Endothelial cell of umbilical vein (primary cell): ENCODE measurements at regions not wholly inside any gene's neighbourhood (a gene's known extent, or its start where the extent isn't known, plus 50 kb on each side); places are given as distances from the start of the nearest gene placed in this dataset.

Experiments
- BruUV-seq: library from RNA; stranded (reverse); fragments of 400-500 nt; replicated peaks from 2 replicates; lab custom pipeline; 2021; lab: Mats Ljungman, UMichigan
- CTCF ChIA-PET: fragments of 300-600, 350-600 bp; sonication (Branson Sonifier 250); formaldehyde crosslinking; loops from one replicate; lab custom pipeline; 2021; ENCODE audit warnings: antibody characterized with exemption, inconsistent platforms; lab: Charles Lee
- POLR2A ChIA-PET: fragments of 300-600, 350-600 bp; sonication (Branson Sonifier 250); formaldehyde crosslinking; loops from one replicate; lab custom pipeline; 2021; ENCODE audit warnings: antibody characterized with exemption, inconsistent platforms; lab: Charles Lee
- DNase-seq: peaks from one replicate; pipeline ENCODE4 v3.0.0-alpha.2; 2011; ENCODE audit warnings: low read depth, low spot score
- FAIRE-seq: peaks from 2 replicates; lab custom pipeline; 2011; peaks lifted over from hg19 to GRCh38; lab: Jason Lieb, UNC
- H2AFZ ChIP-seq: 2 replicates; pipeline ENCODE4 v1.6.0; 2012; ENCODE audit warnings: low read depth, low read length, control low read depth, inconsistent platforms
- H3K27ac ChIP-seq: 2 replicates; pipeline ENCODE4 v1.5.1; 2011; ENCODE audit warnings: low read depth, mild to moderate bottlenecking, control low read depth, low read length, moderate library complexity; ENCODE audit not compliant: insufficient read depth
- H3K27me3 ChIP-seq, 2 experiments: 2 replicates each; pipeline versions ENCODE4 v1.6.0 to v1.6.1; 2011; ENCODE audit warnings: low read length in 2 of 2, mixed read lengths in 1 of 2; ENCODE audit not compliant: control insufficient read depth in 2 of 2, insufficient read depth in 2 of 2
- H3K36me3 ChIP-seq, 2 experiments: 2 replicates in 1 of 2; 3 replicates in 1 of 2; pipeline ENCODE4 v1.5.1; 2011; ENCODE audit warnings: low read length in 2 of 2, mild to moderate bottlenecking in 1 of 2, moderate library complexity in 1 of 2; ENCODE audit not compliant: control insufficient read depth in 2 of 2, insufficient read depth in 2 of 2; ENCODE audit errors: extremely low read depth in 1 of 2
- H3K4me1 ChIP-seq: 3 replicates; pipeline ENCODE4 v1.5.1; 2011; ENCODE audit warnings: mild to moderate bottlenecking, low read length; ENCODE audit not compliant: control insufficient read depth, insufficient read depth; ENCODE audit errors: extremely low read depth
- H3K4me2 ChIP-seq: 2 replicates; pipeline ENCODE4 v1.6.1; 2011; ENCODE audit warnings: low read length, control low read depth, mixed read lengths; ENCODE audit not compliant: insufficient read depth
- H3K4me3 ChIP-seq, 3 experiments: fragments of 200-600 bp in 1 of 3; sonication (generic), shearing (Covaris generic) in 1 of 3; replicated peaks in 1 of 3; 2 replicates each; pipeline ENCODE4 v1.5.1; 2011 to 2016; ENCODE audit warnings: control low read depth in 3 of 3, low read length in 3 of 3, mild to moderate bottlenecking in 2 of 3, inconsistent platforms in 1 of 3, low read depth in 1 of 3, moderate library complexity in 1 of 3; ENCODE audit not compliant: insufficient read depth in 1 of 3
- H3K79me2 ChIP-seq: 2 replicates; pipeline ENCODE4 v1.6.0; 2012; ENCODE audit warnings: low read length, inconsistent platforms; ENCODE audit not compliant: control insufficient read depth, insufficient read depth
- H3K9ac ChIP-seq: replicated peaks from 2 replicates; pipeline ENCODE3; 2011; ENCODE audit warnings: low read length, control low read depth; ENCODE audit not compliant: insufficient read depth; ENCODE audit errors: extremely low read depth
- H3K9me1 ChIP-seq: replicated peaks from 3 replicates; pipeline ENCODE4 v1.6.0; 2011; ENCODE audit warnings: mild to moderate bottlenecking, low read length; ENCODE audit not compliant: control insufficient read depth, insufficient read depth; ENCODE audit errors: extremely low read depth
- H3K9me3 ChIP-seq: replicated peaks from 2 replicates; pipeline ENCODE4 v1.5.1; 2012; ENCODE audit warnings: low read length, inconsistent platforms; ENCODE audit not compliant: control insufficient read depth, insufficient read depth
- H4K20me1 ChIP-seq: replicated peaks from 2 replicates; pipeline ENCODE3; 2011; ENCODE audit warnings: mild to moderate bottlenecking, low read length; ENCODE audit not compliant: control insufficient read depth, insufficient read depth; ENCODE audit errors: extremely low read depth
- CTCF ChIP-seq, 2 donors: IDR thresholded peaks; 1 replicate in 1 of 2; 2 replicates in 1 of 2; pipeline ENCODE4 v1.5.1; 2011; ENCODE audit warnings: low read length in 2 of 2, mild to moderate bottlenecking in 2 of 2, moderate library complexity in 2 of 2, control low read depth in 1 of 2, inconsistent platforms in 1 of 2, low read depth in 1 of 2; ENCODE audit not compliant: insufficient read depth in 1 of 2; ENCODE audit errors: extremely low read depth in 1 of 2
- EZH2 ChIP-seq: IDR thresholded peaks from 2 replicates; pipeline ENCODE4 v1.6.1; 2012; ENCODE audit warnings: borderline replicate concordance, low read depth, mild to moderate bottlenecking, moderate library complexity, low read length, inconsistent platforms; ENCODE audit not compliant: severe bottlenecking
- FOS ChIP-seq: IDR thresholded peaks from 2 replicates; pipeline ENCODE4 v1.6.1; 2011; ENCODE audit warnings: mild to moderate bottlenecking, low read length, moderate library complexity, borderline replicate concordance; ENCODE audit not compliant: insufficient read depth
- GATA2 ChIP-seq: IDR thresholded peaks from 2 replicates; pipeline ENCODE4 v1.7.0; 2011; ENCODE audit warnings: low read depth, mild to moderate bottlenecking, moderate library complexity, mixed read lengths, low read length; ENCODE audit not compliant: insufficient read length, insufficient read depth
- POLR2A ChIP-seq: IDR thresholded peaks from 2 replicates; pipeline ENCODE4 v1.6.1; 2012; ENCODE audit warnings: low read depth, mild to moderate bottlenecking, control low read depth, low read length
- POLR2AphosphoS5 ChIP-seq: IDR thresholded peaks from 2 replicates; pipeline ENCODE4 v1.6.1; 2012; ENCODE audit warnings: low read depth, mild to moderate bottlenecking, control low read depth, low read length, moderate library complexity; ENCODE audit not compliant: insufficient read depth
- dilution Hi-C: fragments of 300-500 bp; cut with MboI; formaldehyde crosslinking; loops from one replicate; pipeline ENCODE4 v1.15.0; 2019; ENCODE audit warnings: low sequenced_read_pairs; ENCODE audit not compliant: extremely low pct_ligation_motif_present
- intact Hi-C: fragments of 100-400 bp; cut with micrococcal nuclease; formaldehyde crosslinking; loops from one replicate; pipeline ENCODE4 v1.10.0; 2022

- Histone ChIP-seq H3K4me2 (no peak overlapping the region), H3K9ac (no peak overlapping the region), H3K36me3 (no peaks in the 10 kb centered on the region), H3K27ac (no peak overlapping the region), H3K27me3 (no peaks in the 10 kb centered on the region), H4K20me1 (no peaks in the 10 kb centered on the region), H3K4me1 (no peaks in the 10 kb centered on the region), H3K79me2 (no peaks in the 10 kb centered on the region), H3K9me1 (no peaks in the 10 kb centered on the region), H3K4me3 (no peak overlapping the region), H2AFZ (no peak overlapping the region), H3K9me3 (peaks cover 2% of the 10 kb centered on the region)
- FAIRE-seq (no peak), DNase-seq (no peak)
- BruUV-seq = no TSS peak
- intact Hi-C loops (no loop called here), dilution Hi-C loops (no loop called here)
- TF ChIP-seq CTCF (IDR thresholded peaks at IDR 0.05; ENCODE audit: extremely low read depth in 1 of 2, insufficient read depth in 1 of 2, low read depth in 1 of 2, low read length in 2 of 2) = no peak
- no peak for TF ChIP-seq POLR2A
- ChIA-PET CTCF (no interaction called here), POLR2A (no interaction called here)
Measured at GRCh38 chr11:38365274-38365673, 1767.2 kb upstream of the RAG2 start.

GRCh38 chr11:38356255-38356654 lies 1758.2 kb upstream of the RAG2 start:
- CTCF ChIA-PET = interaction anchor here (1.2 kb wide), 1 partner anchor 24 kb away, joined by 3 read pairs; no protein-coding TSS in a partner anchor

More at GRCh38 chr11:38356255-38356654, 1758.2 kb upstream of the RAG2 start:
- Histone ChIP-seq H3K79me2 (no peaks in the 10 kb centered on the region), H3K9ac (no peak overlapping the region), H3K4me2 (no peak overlapping the region), H3K4me1 (no peaks in the 10 kb centered on the region), H3K36me3 (no peaks in the 10 kb centered on the region), H2AFZ (no peak overlapping the region), H3K27ac (no peak overlapping the region), H3K4me3 (no peak overlapping the region), H3K27me3 (no peaks in the 10 kb centered on the region), H4K20me1 (no peaks in the 10 kb centered on the region), H3K9me1 (no peaks in the 10 kb centered on the region), H3K9me3 (peaks cover 3% of the 10 kb centered on the region)
- no peak for DNase-seq
- TF ChIP-seq POLR2AphosphoS5 = no peak
- TF ChIP-seq CTCF (IDR thresholded peaks at IDR 0.05; ENCODE audit: extremely low read depth in 1 of 2, insufficient read depth in 1 of 2, low read depth in 1 of 2, low read length in 2 of 2) = no peak
- no peak for TF ChIP-seq FOS
- no peak for TF ChIP-seq EZH2
- TF ChIP-seq GATA2 = no peak
- FAIRE-seq = no peak
- POLR2A ChIA-PET = no interaction called here
- dilution Hi-C loops = no loop called here
- intact Hi-C loops = no loop called here
- no TSS peak for BruUV-seq
